ENCODE measurements at regions not wholly inside any gene's neighbourhood (a gene's known extent, or its start where the extent isn't known, plus 50 kb on each side); places are given as distances from the start of the nearest gene placed in this dataset.
"Not testable (repeated sequence)": the region's sequence is repeated elsewhere in the genome, so short reads cannot be mapped to it uniquely, and the experiment has no call there.

DNA sequence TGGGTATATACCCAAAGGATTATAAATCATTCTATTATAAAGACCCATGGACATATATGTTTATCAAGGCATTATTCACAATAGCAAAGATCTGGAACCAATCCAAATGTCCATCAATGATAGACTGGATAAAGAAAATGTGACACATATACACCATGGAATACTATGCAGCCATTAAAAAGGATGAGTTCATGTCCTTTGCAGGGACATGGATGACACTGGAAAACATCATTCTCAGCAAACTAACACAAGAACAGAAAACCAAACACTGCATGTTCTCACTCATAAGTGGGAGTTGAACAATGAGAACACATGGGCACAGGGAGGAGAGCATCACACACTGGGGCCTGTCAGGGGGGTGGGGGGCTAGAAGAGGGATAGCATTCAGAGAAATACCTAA is 136.9 kb upstream of the ST8SIA4 start:
- not testable (repeated sequence) for DNase-seq (ENCODE audit: low spot score)

DNA sequence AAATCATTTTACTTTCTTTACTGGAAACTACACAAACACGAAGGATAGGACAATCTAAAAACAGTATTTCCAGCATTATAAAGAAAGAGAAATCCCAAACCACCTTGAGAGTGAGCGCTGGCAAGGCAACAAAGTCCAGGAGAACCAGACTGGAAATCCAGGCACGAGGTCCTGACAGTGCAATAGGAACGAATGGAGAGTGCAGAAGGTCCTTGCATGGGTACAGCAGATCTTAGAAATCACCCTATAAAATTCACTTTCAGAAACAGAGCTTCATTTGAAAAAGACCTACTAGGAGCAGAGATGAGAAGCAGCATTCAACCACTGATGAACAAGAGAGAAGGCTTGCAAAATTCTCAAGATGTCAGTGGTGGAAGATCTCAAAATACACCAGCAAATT is 133.7 kb upstream of the ST8SIA4 start:
- DNase-seq (ENCODE audit: low spot score) = no peak

DNA sequence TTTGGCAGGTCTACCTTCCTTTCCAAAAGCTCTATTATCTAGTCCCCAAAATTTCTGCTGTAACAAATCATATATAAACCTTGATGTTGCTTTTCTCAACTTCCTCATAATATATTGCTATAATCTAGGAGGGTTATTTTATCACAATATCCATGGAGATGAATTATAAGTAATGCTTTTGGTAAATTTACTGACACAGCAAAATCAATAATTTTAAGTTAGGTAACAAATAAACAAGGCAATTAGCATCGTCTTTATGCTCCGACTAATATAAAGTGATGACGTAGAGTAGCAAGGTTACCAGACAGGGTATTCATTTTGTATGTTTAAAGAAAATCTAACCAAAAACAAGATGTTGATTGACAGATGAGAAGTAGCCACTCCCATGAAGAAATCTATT is 132.3 kb upstream of the ST8SIA4 start:
- DNase-seq (ENCODE audit: low spot score) = no peak

DNA sequence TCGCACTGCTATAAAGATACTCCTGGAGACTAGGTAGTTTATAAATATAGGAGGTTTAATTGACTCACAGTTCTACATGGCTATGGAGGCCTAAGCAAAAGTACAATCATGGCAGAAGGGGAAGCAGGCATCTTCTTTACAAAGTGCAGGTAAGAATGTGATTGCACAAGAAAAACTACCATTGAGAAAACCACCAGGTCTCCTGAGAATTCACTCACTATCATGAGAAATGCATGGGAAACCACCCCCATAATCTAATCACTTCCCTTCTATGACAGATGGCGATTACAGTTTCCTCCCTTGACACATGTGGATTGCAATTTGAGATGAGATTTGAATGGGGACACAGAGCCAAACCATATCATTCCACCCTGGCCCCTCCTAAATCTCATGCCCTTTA is 121.2 kb upstream of the ST8SIA4 start:
- DNase-seq (ENCODE audit: low spot score) = no peak

DNA sequence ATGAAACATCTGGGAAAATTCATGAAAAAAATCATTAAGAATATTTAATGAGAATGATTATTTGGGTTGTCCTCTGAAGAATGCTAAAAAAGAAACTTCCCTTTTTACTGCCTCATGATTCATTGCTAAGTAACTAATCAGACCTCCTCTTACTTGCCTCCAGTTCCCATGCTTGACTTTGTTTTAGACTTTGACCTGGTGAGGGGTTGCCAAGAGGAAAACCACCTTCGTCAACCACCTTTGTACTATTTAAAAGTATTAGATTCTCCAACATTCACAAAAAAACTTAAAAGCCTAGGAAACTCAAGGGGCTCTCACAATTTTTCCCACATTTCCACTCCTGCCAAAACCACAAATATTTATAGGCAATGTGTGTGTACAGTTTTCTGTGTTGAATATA is 115.2 kb upstream of the ST8SIA4 start:
- no peak for DNase-seq (ENCODE audit: low spot score)

DNA sequence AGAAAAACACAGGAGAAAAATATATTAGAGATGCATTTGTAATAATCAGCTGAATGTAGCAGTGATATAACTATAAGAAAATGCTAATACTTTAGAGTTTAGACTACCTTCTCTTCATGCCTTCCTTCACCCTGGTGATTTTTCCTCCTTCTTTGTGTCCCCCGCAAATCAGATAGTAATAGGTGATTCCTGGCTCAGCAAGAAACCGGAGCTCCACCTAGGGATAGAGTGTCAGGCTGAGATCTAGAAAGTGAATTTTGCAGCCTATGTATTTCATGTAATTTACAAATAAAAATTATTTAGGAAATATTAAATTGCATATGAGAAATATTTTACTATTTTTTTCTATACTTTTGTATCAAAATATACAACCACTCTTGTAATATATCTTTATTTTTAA is 109.8 kb upstream of the ST8SIA4 start:
- no peak for DNase-seq (ENCODE audit: low spot score)

DNA sequence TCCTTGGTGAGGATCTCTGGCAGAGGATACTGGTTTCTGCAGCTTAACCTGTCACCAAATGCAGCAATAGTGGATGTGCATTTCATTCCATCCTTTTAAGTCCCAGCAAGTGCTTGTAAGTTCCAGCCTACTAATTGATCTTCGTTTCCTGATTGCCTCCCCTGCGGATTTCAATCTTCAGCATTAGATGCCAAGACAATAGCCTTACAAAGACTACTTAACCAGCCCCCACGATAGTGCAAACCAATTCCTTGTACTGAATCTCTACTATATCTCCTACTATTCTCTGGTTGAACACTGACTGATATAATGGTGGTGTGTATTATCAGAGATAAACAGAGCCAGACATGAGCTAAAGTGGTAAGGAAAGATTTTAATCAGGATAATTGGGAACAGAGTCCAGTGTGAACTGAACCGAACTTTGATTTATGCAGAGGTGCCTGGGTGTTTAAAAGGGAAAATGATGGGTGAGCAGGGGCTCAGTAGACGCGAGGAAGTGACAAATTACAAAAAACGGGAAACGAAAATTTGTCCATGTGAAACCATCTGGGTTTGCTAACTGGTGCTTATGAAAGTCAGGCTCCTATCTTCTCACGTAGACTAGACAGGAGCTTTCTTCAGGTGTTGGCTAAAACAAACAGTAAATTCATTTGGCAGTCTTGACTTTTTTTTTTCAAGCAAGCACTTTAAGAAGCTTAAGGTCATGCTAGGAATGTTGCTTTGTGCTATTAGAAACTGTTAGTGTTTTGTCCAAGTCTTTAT is 106.9 kb upstream of the ST8SIA4 start:
- no peak for DNase-seq (ENCODE audit: low spot score)

DNA sequence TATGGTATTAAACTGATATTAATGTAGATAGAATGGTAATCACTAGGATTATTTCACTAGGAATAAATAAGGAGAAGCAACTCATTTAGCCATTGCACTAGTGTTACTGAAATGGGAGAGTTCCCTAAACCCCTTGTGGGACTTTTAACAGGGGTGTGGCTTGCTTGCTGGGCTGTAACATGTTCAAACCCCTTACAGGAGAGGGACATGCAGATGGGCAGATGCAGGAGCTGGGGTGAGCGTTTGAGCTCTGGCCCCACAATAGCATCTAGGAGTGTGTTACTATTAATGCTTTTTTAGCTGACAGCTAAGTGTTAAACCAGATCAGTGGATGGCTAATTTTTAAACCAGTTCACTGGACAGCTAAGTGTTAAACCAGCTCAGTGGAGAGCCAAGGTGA is 89.3 kb upstream of the ST8SIA4 start:
- DNase-seq (ENCODE audit: low spot score) = no peak

DNA sequence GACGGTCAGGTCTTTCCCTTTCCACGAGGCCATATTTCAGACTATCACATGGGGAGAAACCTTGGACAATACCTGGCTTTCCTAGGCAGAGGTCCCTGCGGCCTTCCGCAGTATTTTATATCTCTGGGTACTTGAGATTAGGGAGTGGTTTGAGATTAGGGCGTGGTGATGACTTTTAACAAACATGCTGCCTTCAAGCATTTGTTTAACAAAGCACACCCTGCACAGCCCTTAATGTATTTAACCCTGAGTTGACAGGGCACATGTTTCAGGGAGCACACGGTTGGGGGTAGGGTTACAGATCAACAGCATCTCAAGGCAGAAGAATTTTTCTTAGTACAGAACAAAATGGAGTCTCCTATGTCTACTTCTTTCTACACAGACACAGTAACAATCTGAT is 80.5 kb upstream of the ST8SIA4 start:
- not testable (repeated sequence) for DNase-seq (ENCODE audit: low spot score)

DNA sequence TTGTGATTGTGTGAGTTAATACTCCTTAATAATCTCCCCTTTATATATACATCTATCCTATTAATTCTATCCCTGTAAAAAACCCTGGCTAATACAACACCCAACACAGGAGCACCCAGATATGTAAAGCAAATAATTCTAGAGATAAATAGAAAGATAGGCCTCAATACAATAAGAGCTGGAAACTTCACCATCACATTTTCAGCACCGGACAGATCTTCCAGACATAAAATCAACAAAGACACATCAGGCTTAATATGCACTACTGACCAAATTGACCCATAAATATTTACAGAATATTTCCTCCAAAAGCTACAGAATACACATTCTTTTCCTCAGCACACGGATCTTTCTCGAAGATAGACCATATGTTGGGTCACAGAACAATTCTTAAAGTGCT is 71.0 kb upstream of the ST8SIA4 start:
- DNase-seq (ENCODE audit: low spot score) = no peak

DNA sequence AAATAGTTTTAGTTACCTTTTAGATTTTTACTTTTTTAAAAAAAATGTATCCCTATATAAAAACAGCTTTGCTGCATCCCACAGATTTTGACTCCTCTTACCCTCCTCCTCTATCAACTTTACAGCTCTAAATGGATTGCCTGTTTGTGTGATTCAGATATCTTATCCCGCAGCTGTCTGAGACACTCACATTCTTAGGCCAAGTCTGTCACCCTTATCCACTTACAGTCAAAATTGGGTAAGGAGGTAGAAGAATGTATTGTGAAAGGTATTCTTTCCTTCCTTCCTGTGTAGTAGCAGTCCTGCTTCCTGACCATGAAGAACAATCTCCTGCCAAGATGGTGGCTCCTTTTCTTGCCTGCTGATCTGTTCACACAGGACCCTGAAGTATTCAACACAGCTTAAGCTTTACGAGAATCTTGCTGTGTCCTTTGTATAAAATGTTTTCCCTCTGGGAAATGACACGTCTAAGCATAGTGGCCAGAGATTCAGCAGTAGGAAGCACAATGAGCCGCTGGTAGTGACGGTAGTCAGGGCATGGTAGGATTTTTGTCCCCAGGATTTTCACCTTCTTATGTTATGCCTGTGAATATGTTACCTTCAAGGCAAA is 67.7 kb upstream of the ST8SIA4 start:
- DNase-seq (ENCODE audit: low spot score) = no peak

DNA sequence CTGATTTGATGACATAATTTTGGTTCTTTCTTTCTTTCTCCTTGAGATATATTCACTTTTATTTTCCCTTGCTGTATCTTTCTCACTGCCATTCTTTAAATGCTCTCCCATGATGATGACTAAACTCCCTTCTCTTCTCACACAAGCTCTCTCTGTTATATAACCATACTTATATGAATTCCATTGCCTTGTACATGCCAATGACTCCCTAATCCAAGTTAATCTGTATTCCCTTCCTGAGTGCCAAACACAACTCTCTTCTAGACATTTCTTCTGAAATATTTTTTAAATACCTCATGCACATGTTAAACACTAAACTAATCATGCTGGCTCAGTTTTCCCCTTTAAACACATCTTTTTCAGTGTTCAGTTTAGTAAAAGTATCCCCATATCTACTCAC is 62.2 kb upstream of the ST8SIA4 start:
- no peak for DNase-seq (ENCODE audit: low spot score)

Data from activated CD4-positive, alpha-beta T cell treated with anti-CD3 and anti-CD28 coated beads, Interleukin-2, Interleukin-4, amounts not matched to agents 100 ng/mL and 50 ng/mL, durations not matched to agents 16 hours and 8 hours (primary cell).